Calu3 (cell line): ENCODE measurements at regions not wholly inside any gene's neighbourhood (a gene's known extent, or its start where the extent isn't known, plus 50 kb on each side); places are given as distances from the start of the nearest gene placed in this dataset.
"Not testable (repeated sequence)": the region's sequence is repeated elsewhere in the genome, so short reads cannot be mapped to it uniquely, and the experiment has no call there.

Experiments
- BruUV-seq: library from RNA; stranded (reverse); fragments of 400-500 nt; replicated peaks from 2 replicates; lab custom pipeline; 2021; lab: Mats Ljungman, UMichigan
- CTCF ChIA-PET: fragments of 300-600 bp; sonication (Branson Sonifier 250); formaldehyde crosslinking; loops from one replicate; lab custom pipeline; 2022; ENCODE audit warnings: antibody characterized with exemption; lab: Charles Lee
- DNase-seq: peaks from one replicate; pipeline ENCODE4 v3.0.0; 2022
- H3K27ac Mint-ChIP-seq: one replicate; pipeline ENCODE4 v1.8.0; 2022; ENCODE audit warnings: mixed read lengths; ENCODE audit not compliant: unreplicated experiment
- H3K27me3 Mint-ChIP-seq: one replicate; pipeline ENCODE4 v1.8.0; 2022; ENCODE audit warnings: mixed read lengths; ENCODE audit not compliant: unreplicated experiment
- H3K36me3 Mint-ChIP-seq: one replicate; pipeline ENCODE4 v1.8.0; 2022; ENCODE audit warnings: mild to moderate bottlenecking, moderate library complexity, mixed read lengths; ENCODE audit not compliant: insufficient read depth, unreplicated experiment
- H3K4me1 Mint-ChIP-seq: one replicate; pipeline ENCODE4 v1.8.0; 2022; ENCODE audit warnings: mild to moderate bottlenecking, low read depth, mixed read lengths; ENCODE audit not compliant: unreplicated experiment
- H3K4me3 Mint-ChIP-seq: one replicate; pipeline ENCODE4 v1.8.0; 2022; ENCODE audit warnings: mild to moderate bottlenecking, low read depth, moderate library complexity, mixed read lengths; ENCODE audit not compliant: unreplicated experiment
- H3K9me3 Mint-ChIP-seq: one replicate; pipeline ENCODE4 v1.8.0; 2022; ENCODE audit warnings: low read depth, mixed read lengths; ENCODE audit not compliant: unreplicated experiment
- intact Hi-C: fragments of 100-400 bp; cut with micrococcal nuclease; formaldehyde crosslinking; loops from one replicate; pipeline ENCODE4 v1.10.0; 2022; ENCODE audit not compliant: unreplicated experiment
- TF ChIP-seq, protein P1 (sequence below): fragments of 200-600 bp; IDR thresholded peaks from one replicate; pipeline ENCODE4 v1.8.0; 2022; ENCODE audit warnings: antibody characterized with exemption; ENCODE audit not compliant: unreplicated experiment

- no peak overlapping the region for H3K4me3 Mint-ChIP-seq
- no peaks in the 10 kb centered on the region for H3K9me3 Mint-ChIP-seq
- DNase-seq: no peak
- no peak overlapping the region for H3K27ac Mint-ChIP-seq
- H3K36me3 Mint-ChIP-seq: no peaks in the 10 kb centered on the region
- CTCF ChIA-PET: interaction anchor here (0.7 kb wide), 1 partner anchor 267 kb away, joined by 3 read pairs; no protein-coding TSS in a partner anchor
- intact Hi-C loops: no loop called here
- no peaks in the 10 kb centered on the region for H3K4me1 Mint-ChIP-seq
- no peaks in the 10 kb centered on the region for H3K27me3 Mint-ChIP-seq
- TF ChIP-seq, protein P1, sequence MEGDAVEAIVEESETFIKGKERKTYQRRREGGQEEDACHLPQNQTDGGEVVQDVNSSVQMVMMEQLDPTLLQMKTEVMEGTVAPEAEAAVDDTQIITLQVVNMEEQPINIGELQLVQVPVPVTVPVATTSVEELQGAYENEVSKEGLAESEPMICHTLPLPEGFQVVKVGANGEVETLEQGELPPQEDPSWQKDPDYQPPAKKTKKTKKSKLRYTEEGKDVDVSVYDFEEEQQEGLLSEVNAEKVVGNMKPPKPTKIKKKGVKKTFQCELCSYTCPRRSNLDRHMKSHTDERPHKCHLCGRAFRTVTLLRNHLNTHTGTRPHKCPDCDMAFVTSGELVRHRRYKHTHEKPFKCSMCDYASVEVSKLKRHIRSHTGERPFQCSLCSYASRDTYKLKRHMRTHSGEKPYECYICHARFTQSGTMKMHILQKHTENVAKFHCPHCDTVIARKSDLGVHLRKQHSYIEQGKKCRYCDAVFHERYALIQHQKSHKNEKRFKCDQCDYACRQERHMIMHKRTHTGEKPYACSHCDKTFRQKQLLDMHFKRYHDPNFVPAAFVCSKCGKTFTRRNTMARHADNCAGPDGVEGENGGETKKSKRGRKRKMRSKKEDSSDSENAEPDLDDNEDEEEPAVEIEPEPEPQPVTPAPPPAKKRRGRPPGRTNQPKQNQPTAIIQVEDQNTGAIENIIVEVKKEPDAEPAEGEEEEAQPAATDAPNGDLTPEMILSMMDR: no peak
- no TSS peak for BruUV-seq
These were observed 420.5 kb upstream of the KLF12 start for GRCh38 chr13:74554569-74555275.

DNA sequence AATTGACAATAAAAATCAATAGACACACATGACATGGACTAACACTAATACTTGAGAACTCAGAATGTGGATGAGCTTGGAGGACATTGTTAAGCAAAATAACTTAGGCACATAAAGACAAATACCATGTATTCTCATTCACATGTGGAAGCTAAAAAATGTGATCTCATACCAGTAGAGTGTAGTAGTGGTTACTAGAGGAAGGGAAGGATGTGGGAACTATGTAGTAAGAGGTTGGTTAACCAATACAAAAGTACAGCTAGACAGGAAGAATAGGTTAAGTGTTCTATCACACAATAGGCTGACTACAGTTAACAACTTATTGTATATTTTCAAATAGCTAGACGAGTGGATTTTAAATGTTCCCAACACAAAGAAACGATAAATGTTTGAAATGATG is 415.8 kb upstream of the KLF12 start:
- CTCF ChIA-PET: interaction anchor here (0.6 kb wide), 2 partner anchors 12 to 24 kb away, joined by 3 to 4 read pairs; no protein-coding TSS in a partner anchor
- no TSS peak for BruUV-seq
- H3K9me3 Mint-ChIP-seq: no peaks in the 10 kb centered on the region
- H3K4me3 Mint-ChIP-seq: no peak overlapping the region
- no peaks in the 10 kb centered on the region for H3K36me3 Mint-ChIP-seq
- H3K4me1 Mint-ChIP-seq: no peaks in the 10 kb centered on the region
- intact Hi-C loops: no loop called here
- no peaks in the 10 kb centered on the region for H3K27me3 Mint-ChIP-seq
- TF ChIP-seq, protein P1: no peak
- H3K27ac Mint-ChIP-seq: no peak overlapping the region
- no peak for DNase-seq

GRCh38 chr13:74536649-74537048 is 402.4 kb upstream of the KLF12 start:
- H3K9me3 Mint-ChIP-seq, BruUV-seq, H3K4me1 Mint-ChIP-seq, intact Hi-C loops, H3K4me3 Mint-ChIP-seq, DNase-seq, CTCF ChIA-PET, H3K27ac Mint-ChIP-seq, H3K27me3 Mint-ChIP-seq, H3K36me3 Mint-ChIP-seq: not testable (repeated sequence)

DNA sequence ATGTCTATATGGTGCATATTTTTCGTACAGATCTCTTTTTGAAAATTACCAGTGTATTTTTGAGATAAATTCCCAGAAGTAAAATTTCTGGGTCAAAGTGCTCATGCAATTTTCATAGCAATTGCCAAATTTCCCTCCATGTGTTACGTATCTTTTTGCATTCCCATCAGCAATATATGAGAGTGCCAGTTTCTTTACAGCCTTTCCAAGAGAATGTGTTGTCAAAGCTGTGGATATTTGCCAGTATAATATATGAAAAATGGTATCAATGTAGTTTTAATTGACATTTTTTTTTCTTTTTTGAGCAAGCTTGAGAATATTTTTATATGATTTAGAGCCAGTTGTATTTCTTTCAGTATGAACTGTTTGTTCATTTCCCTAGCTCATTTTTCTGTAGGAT is 399.0 kb upstream of the KLF12 start:
- no peak for DNase-seq
- H3K9me3 Mint-ChIP-seq: no peaks in the 10 kb centered on the region
- no peaks in the 10 kb centered on the region for H3K36me3 Mint-ChIP-seq
- TF ChIP-seq, protein P1: no peak
- H3K27ac Mint-ChIP-seq: no peak overlapping the region
- CTCF ChIA-PET: no interaction called here
- H3K4me1 Mint-ChIP-seq: no peaks in the 10 kb centered on the region
- no TSS peak for BruUV-seq
- intact Hi-C loops: no loop called here
- no peak overlapping the region for H3K4me3 Mint-ChIP-seq
- H3K27me3 Mint-ChIP-seq: no peaks in the 10 kb centered on the region

DNA sequence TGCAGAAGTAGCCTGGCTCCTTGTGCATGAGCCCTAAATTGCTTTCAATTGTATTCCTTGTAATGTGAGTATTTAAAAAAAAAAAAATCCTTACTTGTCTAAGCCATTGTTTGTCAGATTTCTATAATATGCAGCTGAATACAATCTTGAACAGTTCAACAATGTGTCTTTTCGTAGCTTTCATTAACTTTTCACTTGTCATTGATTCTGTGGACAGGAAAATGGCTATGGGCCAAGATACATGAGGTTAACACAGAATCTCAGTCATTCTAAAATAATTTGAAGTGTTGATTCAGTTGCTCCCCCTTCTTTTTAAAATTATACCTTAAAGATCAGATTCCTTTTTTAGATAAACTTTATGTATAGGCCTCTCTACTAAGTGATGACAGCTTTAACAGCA is 395.8 kb upstream of the KLF12 start:
- TF ChIP-seq, protein P1: no peak
- no peaks in the 10 kb centered on the region for H3K4me1 Mint-ChIP-seq
- H3K4me3 Mint-ChIP-seq: no peak overlapping the region
- DNase-seq: no peak
- no peaks in the 10 kb centered on the region for H3K27me3 Mint-ChIP-seq
- intact Hi-C loops: no loop called here
- BruUV-seq: no TSS peak
- H3K36me3 Mint-ChIP-seq: no peaks in the 10 kb centered on the region
- CTCF ChIA-PET: no interaction called here
- H3K27ac Mint-ChIP-seq: no peak overlapping the region
- no peaks in the 10 kb centered on the region for H3K9me3 Mint-ChIP-seq
